Ishikawa (cell line): ENCODE measurements at regions not wholly inside any gene's neighbourhood (a gene's known extent, or its start where the extent isn't known, plus 50 kb on each side); places are given as distances from the start of the nearest gene placed in this dataset.

ENCODE experiments used
- CEBPB ChIP-seq: IDR thresholded peaks from 2 replicates; pipeline ENCODE4 v1.6.1; 2012
- NFIC ChIP-seq: IDR thresholded peaks from 2 replicates; pipeline ENCODE4 v1.6.1; 2012
- TF ChIP-seq, protein P1 (sequence below): IDR thresholded peaks from 2 replicates; pipeline ENCODE4 v1.6.1; 2012; ENCODE audit warnings: low read depth, mild to moderate bottlenecking

DNA sequence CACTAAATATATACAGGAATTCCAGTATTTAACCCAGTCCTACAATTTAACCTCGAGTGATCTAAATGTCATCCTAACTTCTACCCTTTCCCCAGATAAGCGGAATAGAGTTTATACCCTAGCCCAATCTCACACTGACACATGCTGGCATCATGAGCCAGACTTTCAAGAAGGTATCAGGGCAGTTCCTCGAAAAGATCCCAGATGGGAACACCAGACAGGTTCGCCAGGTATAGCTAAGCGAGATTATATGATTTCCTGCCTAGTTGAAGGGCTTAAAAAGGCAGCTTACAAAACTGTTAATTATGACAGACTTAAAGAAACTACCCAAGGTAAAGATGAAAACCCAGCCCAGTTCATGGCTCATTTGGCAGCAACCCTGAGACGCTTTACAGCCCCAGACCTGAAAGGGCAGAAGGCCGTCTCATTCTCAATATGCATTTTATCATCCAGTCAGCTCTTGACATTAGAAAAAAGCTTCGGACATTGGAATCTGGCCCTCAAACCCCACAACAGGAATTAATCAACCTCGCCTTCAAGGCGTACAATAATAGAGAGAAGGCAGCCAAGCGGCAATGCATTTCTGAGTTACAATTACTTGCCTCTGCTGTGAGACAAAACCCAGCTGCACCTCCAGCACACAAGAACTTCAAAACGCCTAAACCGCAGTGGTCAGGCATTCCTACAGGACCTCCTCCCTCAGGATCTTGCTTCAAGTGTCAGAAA, 668.2 kb upstream of the PKDCC start:
- TF ChIP-seq, protein P1, sequence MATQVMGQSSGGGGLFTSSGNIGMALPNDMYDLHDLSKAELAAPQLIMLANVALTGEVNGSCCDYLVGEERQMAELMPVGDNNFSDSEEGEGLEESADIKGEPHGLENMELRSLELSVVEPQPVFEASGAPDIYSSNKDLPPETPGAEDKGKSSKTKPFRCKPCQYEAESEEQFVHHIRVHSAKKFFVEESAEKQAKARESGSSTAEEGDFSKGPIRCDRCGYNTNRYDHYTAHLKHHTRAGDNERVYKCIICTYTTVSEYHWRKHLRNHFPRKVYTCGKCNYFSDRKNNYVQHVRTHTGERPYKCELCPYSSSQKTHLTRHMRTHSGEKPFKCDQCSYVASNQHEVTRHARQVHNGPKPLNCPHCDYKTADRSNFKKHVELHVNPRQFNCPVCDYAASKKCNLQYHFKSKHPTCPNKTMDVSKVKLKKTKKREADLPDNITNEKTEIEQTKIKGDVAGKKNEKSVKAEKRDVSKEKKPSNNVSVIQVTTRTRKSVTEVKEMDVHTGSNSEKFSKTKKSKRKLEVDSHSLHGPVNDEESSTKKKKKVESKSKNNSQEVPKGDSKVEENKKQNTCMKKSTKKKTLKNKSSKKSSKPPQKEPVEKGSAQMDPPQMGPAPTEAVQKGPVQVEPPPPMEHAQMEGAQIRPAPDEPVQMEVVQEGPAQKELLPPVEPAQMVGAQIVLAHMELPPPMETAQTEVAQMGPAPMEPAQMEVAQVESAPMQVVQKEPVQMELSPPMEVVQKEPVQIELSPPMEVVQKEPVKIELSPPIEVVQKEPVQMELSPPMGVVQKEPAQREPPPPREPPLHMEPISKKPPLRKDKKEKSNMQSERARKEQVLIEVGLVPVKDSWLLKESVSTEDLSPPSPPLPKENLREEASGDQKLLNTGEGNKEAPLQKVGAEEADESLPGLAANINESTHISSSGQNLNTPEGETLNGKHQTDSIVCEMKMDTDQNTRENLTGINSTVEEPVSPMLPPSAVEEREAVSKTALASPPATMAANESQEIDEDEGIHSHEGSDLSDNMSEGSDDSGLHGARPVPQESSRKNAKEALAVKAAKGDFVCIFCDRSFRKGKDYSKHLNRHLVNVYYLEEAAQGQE: no peak
- no peak for TF ChIP-seq NFIC
- TF ChIP-seq CEBPB: no peak
